Esophagus (tissue), 2 donors: ENCODE measurements at regions not wholly inside any gene's neighbourhood (a gene's known extent, or its start where the extent isn't known, plus 50 kb on each side); places are given as distances from the start of the nearest gene placed in this dataset.

Experiments used
- H3K27ac ChIP-seq, 2 donors: one replicate each; pipeline ENCODE4 v1.5.1; 2013; ENCODE audit warnings: low read depth in 2 of 2, mild to moderate bottlenecking in 2 of 2, inconsistent platforms in 1 of 2, low read length in 1 of 2, moderate library complexity in 1 of 2
- H3K27me3 ChIP-seq, 2 donors: one replicate each; pipeline ENCODE4 v1.6.1; 2013; ENCODE audit warnings: low read length in 2 of 2, control low read depth in 1 of 2, mild to moderate bottlenecking in 1 of 2; ENCODE audit not compliant: insufficient read depth in 2 of 2, control insufficient read depth in 1 of 2
- H3K36me3 ChIP-seq, 2 donors: one replicate each; pipeline ENCODE4 v1.6.1; 2013; ENCODE audit warnings: low read length in 1 of 2; ENCODE audit not compliant: control insufficient read depth in 2 of 2, insufficient read depth in 2 of 2
- H3K4me1 ChIP-seq, 2 donors: one replicate each; pipeline ENCODE4 v1.6.1; 2013; ENCODE audit warnings: low read length in 1 of 2; ENCODE audit not compliant: control insufficient read depth in 2 of 2, insufficient read depth in 2 of 2
- H3K4me3 ChIP-seq, 2 donors: one replicate each; pipeline ENCODE4 v1.5.1; 2013; ENCODE audit warnings: low read length in 2 of 2, mild to moderate bottlenecking in 2 of 2, low read depth in 1 of 2, moderate library complexity in 1 of 2
- H3K9me3 ChIP-seq, 2 donors: one replicate each; pipeline ENCODE4 v1.6.1; 2013; ENCODE audit warnings: mild to moderate bottlenecking in 2 of 2, low read depth in 1 of 2, low read length in 1 of 2, moderate library complexity in 1 of 2; ENCODE audit not compliant: control insufficient read depth in 2 of 2, insufficient read depth in 1 of 2
- WGBS, 2 donors: extraction: QIAGEN DNeasy Blood & Tissue Kit; methylation state at CpG; one replicate each; pipeline ENCODE4 v1.1.7; 2013; 5-methylcytosine and 5-hydroxymethylcytosine counted together
- donor health status: healthy with polysubstance abuse.
- donor health status: Bipolar disorder and iron deficiency.

DNA sequence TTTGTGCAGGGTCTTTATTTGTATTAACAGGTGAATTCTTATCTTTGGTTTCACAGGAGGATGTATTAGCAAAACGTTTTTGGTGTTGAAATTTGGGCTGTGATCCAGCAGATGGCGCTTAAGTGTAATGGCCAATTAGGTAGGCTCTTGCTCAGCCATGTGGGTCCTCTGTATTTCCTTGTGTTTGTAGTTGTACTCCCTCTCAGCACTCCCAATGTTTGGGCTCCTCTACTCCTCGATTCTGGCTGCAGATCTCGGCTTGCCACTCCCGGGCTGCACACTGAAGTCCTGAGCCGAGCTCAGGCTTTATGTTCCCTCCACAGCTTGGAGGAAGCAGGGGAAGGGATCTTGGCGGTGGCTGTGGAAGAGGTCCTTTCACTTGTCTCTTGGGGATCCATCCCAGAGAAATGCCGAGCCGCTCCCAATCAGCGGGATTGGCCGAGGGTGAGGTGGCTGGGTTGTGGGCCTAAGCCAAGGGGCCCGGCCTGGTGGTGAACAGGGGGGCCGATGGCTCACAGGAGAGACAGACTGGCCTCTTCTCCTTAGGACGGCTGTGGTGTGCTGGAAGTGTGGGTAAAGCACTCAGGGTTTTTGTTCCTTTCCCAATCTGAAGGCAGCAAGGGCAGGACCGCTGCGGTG is 133.7 kb downstream of the AEBP2 start:
- H3K27ac ChIP-seq, result no peak overlapping the region
- H3K27me3 ChIP-seq, result no peaks in the 10 kb centered on the region
- no peaks in the 10 kb centered on the region for H3K36me3 ChIP-seq
- 83% methylated on average over 16 of the region's 16 CpGs for WGBS, 2 donors
- no peaks in the 10 kb centered on the region for H3K4me1 ChIP-seq
- no peaks in the 10 kb centered on the region for H3K9me3 ChIP-seq
- no peak overlapping the region for H3K4me3 ChIP-seq

DNA sequence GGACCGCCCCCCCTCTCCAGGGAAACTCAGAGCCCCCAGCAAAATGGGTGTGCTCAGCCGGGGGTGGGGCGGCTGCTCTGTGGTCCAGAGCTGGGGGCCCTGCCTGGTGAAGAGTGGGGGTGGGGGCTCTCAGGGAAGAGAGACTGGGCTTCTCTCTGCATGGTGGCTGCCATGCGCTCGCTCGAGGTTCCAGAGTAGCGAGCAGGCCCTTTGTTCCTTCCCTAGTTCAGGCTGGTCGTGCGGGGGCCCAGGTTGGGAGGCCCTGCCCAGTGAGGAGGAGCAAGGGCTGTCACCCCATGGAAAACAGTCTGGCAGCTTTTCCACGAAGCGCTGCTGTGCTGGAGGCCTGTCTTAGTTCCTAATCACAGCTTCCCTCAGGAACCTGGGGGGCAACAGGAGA is 134.6 kb downstream of the AEBP2 start:
- Histone ChIP-seq H3K4me3 (no peak overlapping the region), H3K27me3 (no peaks in the 10 kb centered on the region), H3K36me3 (no peaks in the 10 kb centered on the region), H3K9me3 (no peaks in the 10 kb centered on the region), H3K4me1 (no peaks in the 10 kb centered on the region), H3K27ac (no peak overlapping the region)
- WGBS, 2 donors, result 91 to 97% methylated on average over 5 to 11 of the region's 11 CpGs

DNA sequence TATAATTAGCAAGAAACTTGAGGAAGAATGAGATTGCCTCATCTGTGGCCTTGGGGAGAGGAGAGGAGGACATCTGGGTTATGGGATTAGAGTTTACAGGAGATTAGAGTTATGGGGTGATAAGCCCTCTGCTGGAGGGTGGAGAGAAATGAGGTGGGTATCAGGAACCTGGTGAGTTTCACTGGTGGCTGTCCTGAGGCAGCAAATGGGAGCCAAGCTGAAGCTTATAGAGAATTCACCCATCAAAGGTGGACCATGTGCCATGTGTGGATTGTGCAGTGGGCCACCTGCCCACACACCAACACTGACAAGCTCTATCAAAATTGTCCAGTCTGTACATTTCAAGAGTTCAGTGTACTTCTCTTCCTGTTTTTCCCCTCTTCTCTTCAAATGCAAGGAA is 135.3 kb downstream of the AEBP2 start:
- no peaks in the 10 kb centered on the region for H3K9me3 ChIP-seq
- H3K27me3 ChIP-seq, result no peaks in the 10 kb centered on the region
- no peak overlapping the region for H3K4me3 ChIP-seq
- no peak overlapping the region for H3K27ac ChIP-seq
- no peaks in the 10 kb centered on the region for H3K36me3 ChIP-seq
- H3K4me1 ChIP-seq, result no peaks in the 10 kb centered on the region

DNA sequence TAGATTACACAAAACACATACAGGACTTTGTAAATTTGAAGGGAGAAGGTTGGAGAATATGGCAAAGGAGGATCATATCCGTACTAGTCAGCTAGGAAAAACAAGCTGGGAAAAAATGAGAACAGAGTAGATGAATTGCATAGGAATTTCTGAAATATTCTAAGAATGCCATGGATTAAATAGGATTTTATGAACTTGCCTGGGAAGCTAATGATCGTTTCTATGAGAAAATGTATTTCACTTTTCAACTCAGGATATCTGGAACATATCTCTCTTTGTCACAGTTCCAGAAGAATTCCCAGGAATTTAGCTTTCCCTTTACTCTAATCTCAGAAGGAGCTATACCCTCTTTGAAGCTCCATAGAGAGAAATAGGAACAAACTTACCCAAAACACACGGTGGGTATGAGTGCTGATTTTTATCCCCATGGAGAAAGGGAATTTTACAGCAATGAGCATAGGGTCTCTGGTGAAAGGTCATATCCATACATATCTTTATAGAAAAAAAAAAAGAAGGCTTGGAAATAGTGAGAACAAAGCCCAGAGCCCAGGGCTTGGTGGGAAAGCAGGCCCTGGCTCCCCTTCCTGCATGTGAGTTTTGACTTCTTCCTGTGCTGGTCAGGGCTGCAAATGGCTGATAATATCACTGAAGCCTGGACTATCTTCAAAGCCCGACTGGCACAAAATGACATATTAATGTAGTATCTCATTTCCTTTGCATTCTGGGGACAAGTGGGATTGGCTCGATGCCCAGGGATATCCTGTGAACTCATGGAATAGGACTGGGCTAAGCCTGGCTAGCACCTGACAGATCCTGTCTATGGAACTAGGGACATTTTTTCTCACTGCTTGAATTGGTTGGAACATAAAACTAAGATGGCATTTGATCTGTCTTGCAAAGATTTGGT is 136.3 kb downstream of the AEBP2 start:
- Histone ChIP-seq H3K27me3 (no peaks in the 10 kb centered on the region), H3K4me3 (no peak overlapping the region), H3K9me3 (no peaks in the 10 kb centered on the region), H3K4me1 (no peaks in the 10 kb centered on the region), H3K36me3 (no peaks in the 10 kb centered on the region), H3K27ac (peak overlapping the region in 1 of 2 donors; percentile 13)
- WGBS, 2 donors, result 45 to 51% methylated on average over 5 of the region's 5 CpGs

DNA sequence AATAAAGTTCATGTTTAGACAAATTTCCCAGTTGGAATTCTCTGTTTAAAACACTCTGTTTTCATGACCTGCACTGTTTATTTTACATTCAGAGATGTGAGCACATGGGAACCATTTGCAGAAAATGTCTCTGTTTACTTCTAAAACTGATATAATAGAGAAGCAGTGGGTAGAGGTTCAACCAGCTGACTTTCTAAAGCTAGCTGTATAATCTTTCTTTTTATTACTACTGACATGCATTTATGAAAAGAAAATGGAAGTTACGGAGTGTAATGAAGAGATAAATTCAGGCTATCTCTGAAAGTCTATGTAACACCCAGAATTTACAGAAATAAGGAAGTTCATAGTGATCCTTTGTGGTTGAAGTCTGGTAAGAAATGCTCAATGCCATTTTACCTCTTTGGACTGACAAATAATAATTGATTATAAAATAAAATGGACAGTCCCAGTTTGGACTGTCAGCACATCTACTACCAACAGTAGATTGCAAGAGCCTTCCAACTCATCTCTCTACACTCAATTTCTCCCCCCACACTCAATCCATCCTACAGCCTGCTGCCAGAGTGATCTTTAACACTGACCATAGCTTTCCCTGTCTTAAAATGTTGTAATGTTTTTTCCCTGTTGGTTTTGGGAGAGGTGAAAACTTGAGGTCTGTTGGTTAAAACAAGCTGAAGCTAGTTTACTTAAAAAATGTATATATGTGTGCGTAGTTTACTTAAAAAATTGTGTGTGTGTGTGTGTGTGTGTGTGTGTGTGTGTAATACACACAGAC is 137.4 kb downstream of the AEBP2 start:
- Histone ChIP-seq H3K36me3 (no peaks in the 10 kb centered on the region), H3K27ac (no peak overlapping the region), H3K9me3 (no peaks in the 10 kb centered on the region), H3K27me3 (no peaks in the 10 kb centered on the region), H3K4me3 (no peak overlapping the region), H3K4me1 (no peaks in the 10 kb centered on the region)
- 84 to 85% methylated on average over 2 of the region's 2 CpGs for WGBS, 2 donors

DNA sequence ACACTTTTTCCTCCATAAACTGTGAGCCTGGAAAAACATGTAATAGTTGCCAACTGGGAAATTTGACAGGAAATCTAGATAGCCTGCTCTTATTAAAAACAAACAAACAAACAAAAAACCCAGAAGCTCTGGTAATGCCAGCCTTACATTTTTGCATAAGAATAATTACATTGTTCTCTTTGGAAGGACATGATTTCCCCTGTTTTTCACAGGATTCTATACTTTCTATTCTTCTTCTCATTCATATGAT is 137.9 kb downstream of the AEBP2 start:
- Histone ChIP-seq H3K36me3 (no peaks in the 10 kb centered on the region), H3K27me3 (no peaks in the 10 kb centered on the region), H3K9me3 (peaks cover 0 to 2% of the 10 kb centered on the region in 2 donors), H3K4me3 (no peak overlapping the region), H3K27ac (no peak overlapping the region), H3K4me1 (no peaks in the 10 kb centered on the region)

DNA sequence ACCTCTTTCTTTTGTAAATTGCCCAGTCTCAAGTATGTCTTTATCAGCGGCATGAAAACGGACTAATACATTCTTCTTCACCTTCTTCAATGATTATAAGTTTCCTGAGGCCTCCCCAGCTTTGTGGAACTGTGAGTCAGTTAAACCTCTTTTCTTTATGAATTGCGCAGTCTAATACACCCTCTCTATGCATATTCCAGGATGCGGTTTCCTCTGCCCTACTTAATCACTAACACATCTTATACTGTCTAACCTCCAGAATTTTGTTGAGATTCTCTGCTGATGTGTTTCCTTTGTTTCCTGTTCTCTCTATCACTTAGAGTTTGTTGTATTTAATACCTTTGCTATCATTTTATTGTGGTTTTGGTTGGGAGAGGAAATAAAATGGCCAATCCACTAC is 145.4 kb downstream of the AEBP2 start:
- Histone ChIP-seq H3K27me3 (no peaks in the 10 kb centered on the region), H3K36me3 (no peaks in the 10 kb centered on the region), H3K9me3 (peaks cover 0 to 7% of the 10 kb centered on the region in 2 donors), H3K27ac (no peak overlapping the region), H3K4me1 (no peaks in the 10 kb centered on the region), H3K4me3 (no peak overlapping the region)
- WGBS, 2 donors, result 95 to 96% methylated on average over 4 of the region's 4 CpGs

DNA sequence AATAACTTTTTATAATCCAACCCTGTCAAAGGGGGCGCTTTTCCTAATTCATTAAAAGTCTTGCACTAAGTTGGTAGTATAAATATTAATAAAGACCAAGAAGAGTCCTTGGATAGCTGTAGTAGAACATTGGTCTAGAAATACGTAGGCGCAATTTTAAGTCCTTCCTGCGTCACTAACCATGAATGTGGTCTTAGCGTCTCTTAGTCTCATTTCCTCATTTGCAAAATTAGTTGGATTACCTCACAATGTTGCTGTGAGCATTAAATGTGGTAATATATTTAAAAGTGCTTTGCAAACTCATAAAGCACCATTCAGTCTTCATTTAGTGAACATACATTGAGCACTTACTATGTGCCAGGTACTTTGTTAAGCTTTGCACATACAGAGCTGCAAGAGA is 149.7 kb downstream of the AEBP2 start:
- Histone ChIP-seq H3K9me3 (no peaks in the 10 kb centered on the region), H3K4me3 (no peak overlapping the region), H3K27ac (no peak overlapping the region), H3K36me3 (no peaks in the 10 kb centered on the region), H3K4me1 (no peaks in the 10 kb centered on the region), H3K27me3 (no peaks in the 10 kb centered on the region)
- WGBS, 2 donors, result 72 to 87% methylated on average over 5 of the region's 5 CpGs

DNA sequence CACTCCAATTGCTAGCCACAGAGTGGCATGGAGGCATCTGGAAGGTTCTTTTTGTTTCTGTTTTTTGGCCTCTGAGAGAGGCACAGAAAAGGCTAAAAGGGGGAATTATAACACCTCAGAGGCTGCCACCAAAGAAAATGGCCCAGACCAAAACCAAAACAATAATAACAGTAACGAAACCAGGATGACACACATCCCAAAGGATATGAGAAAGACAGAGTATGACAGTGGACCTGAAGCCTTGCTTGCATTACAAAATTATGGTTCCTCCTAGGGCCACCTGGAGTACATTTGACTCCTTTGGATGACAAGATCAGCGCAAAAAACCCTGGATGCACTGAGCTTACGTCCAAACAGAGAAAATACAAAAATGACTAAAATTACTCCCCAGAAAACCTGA is 152.7 kb downstream of the AEBP2 start:
- Histone ChIP-seq H3K27ac (no peak overlapping the region), H3K27me3 (no peaks in the 10 kb centered on the region), H3K9me3 (no peaks in the 10 kb centered on the region), H3K4me3 (no peak overlapping the region), H3K4me1 (no peaks in the 10 kb centered on the region), H3K36me3 (no peaks in the 10 kb centered on the region)
- 92% methylated on average over 3 of the region's 3 CpGs for WGBS, 2 donors
